ENCODE measurements at regions not wholly inside any gene's neighbourhood (a gene's known extent, or its start where the extent isn't known, plus 50 kb on each side); places are given as distances from the start of the nearest gene placed in this dataset.

- TF ChIP-seq TCF7L2 (IDR thresholded peaks at IDR 0.05; ENCODE audit: borderline replicate concordance, extremely low read depth, insufficient read depth, insufficient read length) (no peak), POLR2A (IDR thresholded peaks at IDR 0.05; ENCODE audit: borderline replicate concordance, extremely low read depth, insufficient read depth, insufficient read length) (no peak), MAX (IDR thresholded peaks at IDR 0.05) (no peak), RAD21 (IDR thresholded peaks at IDR 0.05; ENCODE audit: low read depth) (no peak), ZFX (IDR thresholded peaks at IDR 0.05) (no peak), ATF3 (IDR thresholded peaks at IDR 0.05) (no peak), ELF1 (IDR thresholded peaks at IDR 0.05; ENCODE audit: borderline replicate concordance, low read depth) (no peak), CBX3 (IDR thresholded peaks at IDR 0.05; ENCODE audit: low read depth) (no peak), EZH2phosphoT487 (IDR thresholded peaks at IDR 0.05; ENCODE audit: borderline replicate concordance) (no peak)
Observed at GRCh38 chr10:10225136-10225676, 792.5 kb upstream of the CELF2 start (continued).

- ATAC-seq (no peak), DNase-seq (ENCODE audit: low read depth, low spot score) (no peak)
- H3K9ac ChIP-seq (ENCODE audit: low read length): no peak overlapping the region
- no peak overlapping the region for H3K4me3 ChIP-seq (replicated peaks in 1 of 2; ENCODE audit: low read depth in 1 of 2, low read length in 2 of 2)
- ChIA-PET RAD21 (ENCODE audit: low non-redundant PET in 1 of 2, low total read pairs in 2 of 2, uncharacterized antibody in 2 of 2, unreplicated experiment in 2 of 2) (no interaction called here), CTCF (no interaction called here), POLR2A (no interaction called here)
- no peaks in the 10 kb centered on the region for H3K79me2 ChIP-seq (ENCODE audit: insufficient read depth, low read length)
- H3K27me3 ChIP-seq (ENCODE audit: insufficient read depth, low read length): no peaks in the 10 kb centered on the region
- H3K9me2 ChIP-seq (ENCODE audit: insufficient read depth): no peaks in the 10 kb centered on the region
- no peaks in the 10 kb centered on the region for H4K20me1 ChIP-seq (ENCODE audit: insufficient read depth)
- H3K4me2 ChIP-seq (ENCODE audit: low read length): no peak overlapping the region
- no TSS peak for BruUV-seq (replicated peaks)
- H3K9me3 ChIP-seq (ENCODE audit: control insufficient read depth in 1 of 2, insufficient read depth in 1 of 2, low read depth in 1 of 2, low read length in 2 of 2): peaks cover 13 to 24% of the 10 kb centered on the region in 2 experiments; a peak in 3 of 4 replicates
- H3K27ac ChIP-seq (ENCODE audit: low read depth, low read length): no peak overlapping the region
- no peaks in the 10 kb centered on the region; a peak in 1 of 4 replicates for H3K36me3 ChIP-seq (ENCODE audit: control insufficient read depth in 1 of 2, insufficient read depth in 2 of 2, low read length in 2 of 2)
- no peaks in the 10 kb centered on the region for H3K4me1 ChIP-seq (ENCODE audit: control insufficient read depth in 1 of 2, insufficient read depth in 2 of 2, low read length in 2 of 2)
- intact Hi-C loops (cut with micrococcal nuclease): no loop called here
- H2AFZ ChIP-seq (ENCODE audit: low read depth, low read length, poor library complexity, severe bottlenecking): no peak overlapping the region
- TF ChIP-seq ZBTB33 (IDR thresholded peaks at IDR 0.05; ENCODE audit: extremely low read depth, insufficient replicate concordance, low read length): no peak
- no peak for TF ChIP-seq CTCF (IDR thresholded peaks at IDR 0.05 in 2 of 3, conservative IDR thresholded peaks at IDR 0.05 in 1 of 3; ENCODE audit: borderline replicate concordance in 1 of 3, insufficient read depth in 1 of 3, low read depth in 2 of 3, low read length in 2 of 3)
- no peak for TF ChIP-seq SRF (IDR thresholded peaks at IDR 0.05; ENCODE audit: low read depth)
- TF ChIP-seq YY1 (IDR thresholded peaks at IDR 0.05; ENCODE audit: extremely low read depth, insufficient replicate concordance, low read depth, low read length): no peak
- no peak for TF ChIP-seq CBX3 (IDR thresholded peaks at IDR 0.05; ENCODE audit: low read depth)
- no peak for TF ChIP-seq EGR1 (IDR thresholded peaks at IDR 0.05; ENCODE audit: low read depth)
- TF ChIP-seq ELF1 (IDR thresholded peaks at IDR 0.05; ENCODE audit: borderline replicate concordance, low read depth): no peak
- no peak for TF ChIP-seq ZFX (IDR thresholded peaks at IDR 0.05)
- TF ChIP-seq FOSL1 (IDR thresholded peaks at IDR 0.05; ENCODE audit: low read depth): no peak
- no peak for TF ChIP-seq SP1 (IDR thresholded peaks at IDR 0.05; ENCODE audit: low read depth)
- no peak for TF ChIP-seq ZNF274 (IDR thresholded peaks at IDR 0.05; ENCODE audit: low read depth, low read length)
- no peak for TF ChIP-seq POLR2AphosphoS5 (IDR thresholded peaks at IDR 0.05; ENCODE audit: low read depth, low read length)
- no peak for TF ChIP-seq JUND (IDR thresholded peaks at IDR 0.05)
Observed at GRCh38 chr10:10233229-10233628, 784.4 kb upstream of the CELF2 start.

Data from HCT116 (cell line).